MV-4-11 (cell line): ENCODE measurements at regions not wholly inside any gene's neighbourhood (a gene's known extent, or its start where the extent isn't known, plus 50 kb on each side); places are given as distances from the start of the nearest gene placed in this dataset.

Source experiments
- DNase-seq: peaks from one replicate; lab custom pipeline; 2025; lab: John Stamatoyannopoulos, UW

DNA sequence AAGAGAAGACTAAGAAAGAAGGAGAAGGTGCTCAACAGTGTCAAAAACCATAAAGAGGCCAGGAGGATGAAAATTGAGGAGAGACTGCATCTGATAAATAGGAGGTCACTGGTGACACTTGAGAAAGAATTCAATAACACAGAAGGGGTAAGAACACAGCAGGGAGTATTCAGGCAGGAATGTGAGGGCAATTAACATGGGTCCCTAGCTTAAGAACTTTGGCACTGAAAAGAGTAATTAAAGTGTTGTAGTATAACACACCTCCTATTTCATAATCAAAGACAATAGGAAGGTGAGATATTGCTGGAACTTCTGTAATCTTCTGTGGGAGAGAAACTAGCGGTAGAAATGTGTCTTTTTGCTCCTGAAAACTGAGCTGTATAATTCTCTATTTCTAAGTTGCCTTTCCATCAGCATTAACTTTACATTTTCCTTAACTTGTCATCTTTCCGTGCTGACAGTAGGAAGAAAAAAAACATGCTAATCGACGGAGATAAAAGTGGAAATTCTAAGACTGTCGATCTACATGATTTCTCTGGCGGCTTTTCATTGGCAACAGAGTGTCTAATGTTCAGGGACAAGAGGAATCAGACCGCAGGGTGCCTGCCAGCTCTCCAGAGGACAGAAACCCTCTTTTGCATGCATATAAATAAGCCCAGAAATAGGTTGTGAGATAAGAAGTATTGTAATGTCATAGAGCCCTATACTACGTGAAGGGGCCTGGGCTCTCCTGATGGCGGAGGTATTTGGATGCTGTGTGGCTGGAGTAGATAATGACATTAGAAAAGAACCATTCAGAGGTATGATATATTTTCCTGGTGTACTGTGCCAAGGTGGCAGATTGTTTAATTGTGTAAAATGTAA lies 147.9 kb upstream of the GAP43 start:
- no peak for DNase-seq

DNA sequence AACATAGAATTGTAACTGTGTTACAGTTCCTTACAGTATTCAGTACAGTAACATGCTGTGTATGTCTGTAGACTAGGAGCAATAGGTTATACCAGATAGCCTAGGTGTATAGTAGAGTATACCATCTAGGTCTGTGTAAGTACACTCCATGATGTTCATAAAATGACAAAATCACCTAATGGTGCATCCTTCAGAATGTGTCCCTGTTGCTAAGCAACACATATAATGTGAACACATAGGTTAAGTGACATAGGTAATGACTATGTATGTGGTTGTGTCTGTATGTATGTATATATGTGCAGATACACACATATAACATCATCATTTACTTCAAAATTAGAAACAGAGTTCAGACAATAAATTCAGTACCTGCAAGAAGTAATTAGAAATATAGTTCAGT lies 146.8 kb upstream of the GAP43 start:
- no peak for DNase-seq

DNA sequence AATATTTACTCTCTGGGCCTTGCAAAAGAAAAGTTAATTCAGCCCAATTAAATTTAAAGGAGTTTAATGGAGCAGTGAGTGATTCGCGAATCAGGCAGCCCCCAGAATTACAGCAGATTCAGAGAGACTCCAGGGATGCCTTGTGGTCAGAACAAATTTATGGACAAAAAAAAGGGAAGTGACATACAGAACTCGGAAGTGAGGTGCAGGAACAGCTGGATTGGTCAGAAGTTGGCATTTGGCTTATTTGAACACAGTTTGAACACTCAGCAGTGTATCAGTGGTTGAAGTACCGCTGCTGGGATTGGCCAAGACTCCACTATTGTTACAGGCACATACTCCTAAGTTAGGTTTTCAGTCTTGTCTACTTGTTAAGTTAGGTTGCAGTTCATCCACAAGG lies 145.0 kb upstream of the GAP43 start:
- peak; percentile 58 for DNase-seq

DNA sequence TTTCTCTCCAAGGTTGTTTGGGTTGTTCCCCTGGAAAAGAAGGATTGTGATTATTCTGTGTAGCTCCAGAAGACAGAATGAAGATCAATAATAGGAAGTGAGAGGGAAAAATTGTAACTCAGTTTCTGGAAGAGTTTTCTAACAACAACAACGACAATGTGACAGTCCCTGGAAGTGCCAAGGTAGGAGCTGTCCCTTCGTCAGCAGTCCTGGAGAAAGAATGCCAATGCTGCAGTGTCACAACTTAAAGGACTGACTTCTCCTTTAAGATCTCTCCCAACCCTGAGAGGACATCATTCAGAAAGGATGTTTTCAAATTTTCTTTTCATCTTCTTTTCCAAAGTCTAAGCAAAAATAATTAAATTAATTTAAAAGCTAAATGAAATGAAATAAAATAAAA lies 136.4 kb upstream of the GAP43 start:
- DNase-seq, result no peak

DNA sequence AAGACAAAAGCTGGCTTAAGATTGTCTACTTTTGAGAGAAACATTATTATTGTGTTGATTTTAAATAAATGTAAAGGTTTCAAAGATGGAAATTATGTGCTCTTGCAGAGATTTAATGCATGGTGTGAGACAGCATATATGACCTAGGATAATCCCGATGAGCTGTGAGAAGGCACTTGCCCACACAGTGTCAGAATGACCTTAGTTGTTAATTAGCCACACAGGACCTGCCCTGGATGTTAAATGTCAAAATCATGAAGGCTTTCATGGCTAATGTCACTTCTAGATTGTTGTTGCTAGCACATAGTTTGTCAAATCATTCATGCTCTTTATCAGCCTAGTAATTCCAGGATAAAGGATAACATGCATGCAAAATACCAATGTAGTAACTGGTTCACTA lies 135.3 kb upstream of the GAP43 start:
- no peak for DNase-seq

DNA sequence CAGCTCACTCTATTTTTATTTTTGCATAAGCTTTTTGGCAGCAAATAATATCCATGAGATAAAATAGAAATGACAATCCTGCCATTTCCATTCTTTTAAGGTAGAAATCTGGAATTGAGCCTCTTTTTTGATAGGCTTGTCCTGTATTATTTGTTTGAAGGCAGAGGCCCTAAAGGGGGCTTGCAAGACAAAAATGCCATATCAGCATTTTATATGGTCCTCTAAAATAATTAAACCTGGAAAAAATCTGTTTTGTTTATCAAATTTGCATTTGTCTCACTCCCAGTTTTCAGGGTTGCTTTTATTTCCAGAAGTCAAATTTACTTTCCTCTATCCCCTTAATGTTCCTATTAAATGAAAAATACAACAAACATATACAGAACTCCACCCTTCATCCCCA lies 134.9 kb upstream of the GAP43 start:
- no peak for DNase-seq

DNA sequence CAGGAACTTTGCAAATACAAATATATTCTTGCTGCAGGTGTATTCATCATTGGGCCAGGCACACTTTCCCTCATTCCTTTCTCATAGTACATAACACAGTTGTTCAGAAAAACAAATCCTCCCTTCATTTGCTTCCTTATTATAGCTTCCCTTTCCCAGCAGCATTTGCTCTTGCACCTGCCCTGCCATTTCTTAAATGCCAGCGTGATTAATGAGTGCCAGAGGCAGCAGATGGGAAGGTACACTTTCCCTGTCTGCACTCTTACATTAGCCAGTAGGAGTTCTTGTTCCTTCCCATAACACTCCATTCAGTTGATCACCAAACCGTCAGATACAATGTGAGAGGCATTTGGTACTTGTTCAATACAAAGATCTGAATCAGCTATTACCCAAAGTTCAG lies 128.5 kb upstream of the GAP43 start:
- no peak for DNase-seq

DNA sequence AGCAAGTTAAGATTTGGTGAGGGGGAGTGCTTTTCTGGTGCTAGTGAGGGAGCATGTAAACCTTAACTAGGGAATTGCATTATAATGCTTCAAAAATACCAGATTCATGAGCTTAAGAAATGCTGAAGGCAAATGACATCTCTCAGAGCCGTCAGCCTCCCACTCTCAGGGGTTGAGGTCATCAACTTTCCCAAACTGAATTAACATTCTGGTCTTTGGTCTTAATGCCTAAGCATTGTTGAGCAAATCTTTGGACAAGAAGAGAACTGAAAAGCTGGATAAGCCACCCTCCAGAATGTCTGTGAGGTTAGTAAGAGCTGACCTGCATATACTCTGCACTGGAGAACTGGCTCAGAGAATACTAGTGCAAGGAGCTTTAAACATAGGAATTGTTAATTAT lies 124.9 kb upstream of the GAP43 start:
- DNase-seq, result no peak

DNA sequence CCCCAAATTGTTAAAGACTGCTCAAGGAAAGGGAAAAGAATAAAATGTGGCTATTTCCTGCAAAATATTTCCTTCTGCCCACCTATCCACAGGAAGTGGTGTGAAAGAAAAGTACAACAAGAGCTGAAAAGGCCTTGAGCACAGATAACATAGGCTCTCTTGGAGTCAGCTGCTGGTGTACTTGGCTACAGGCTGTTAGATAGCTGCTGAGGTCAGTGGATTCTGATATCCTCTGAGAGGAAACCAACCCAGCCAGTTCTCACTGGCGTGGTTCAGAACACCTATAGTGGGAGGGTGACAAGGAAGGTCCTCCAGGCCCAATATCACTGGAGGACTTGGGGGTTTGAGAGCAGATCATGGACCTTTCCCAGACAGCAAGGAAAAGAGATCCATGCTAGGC lies 124.4 kb upstream of the GAP43 start:
- no peak for DNase-seq

DNA sequence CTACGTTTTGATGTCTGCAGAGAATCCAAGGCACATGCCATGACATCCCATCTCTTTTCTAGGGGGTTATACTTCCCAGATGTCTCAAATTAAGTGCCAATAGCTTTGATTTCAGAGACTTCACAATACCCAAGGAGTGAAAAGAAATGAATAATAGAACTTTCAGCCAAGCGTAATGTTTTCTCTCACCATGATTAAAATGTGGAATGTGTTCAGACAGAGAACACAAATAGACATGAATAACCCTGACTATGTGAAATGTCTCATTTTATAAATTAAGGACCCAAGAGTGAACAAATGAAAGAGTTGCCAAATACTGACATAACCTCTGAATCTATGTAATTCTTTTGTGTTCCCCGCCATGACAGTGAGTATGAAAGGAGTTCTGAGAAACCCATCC lies 123.6 kb upstream of the GAP43 start:
- DNase-seq, result no peak

DNA sequence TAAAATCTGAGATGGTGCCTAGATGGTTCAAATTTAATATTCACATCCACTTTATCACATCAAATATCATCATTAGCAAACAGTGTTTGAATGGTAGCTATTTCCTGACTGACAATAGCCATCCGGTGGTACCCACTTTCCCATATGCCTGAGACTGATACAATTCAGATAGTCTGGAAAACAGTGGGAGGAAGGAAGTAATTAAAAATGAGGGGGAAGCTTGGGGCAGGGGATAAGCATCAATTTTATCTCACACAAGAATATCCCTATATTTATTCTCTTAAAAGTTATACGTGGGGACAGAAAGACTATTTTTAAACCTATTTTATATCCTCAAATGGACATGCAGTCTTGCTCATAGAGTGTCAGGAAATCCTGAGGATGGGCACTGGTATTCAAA lies 122.5 kb upstream of the GAP43 start:
- no peak for DNase-seq

DNA sequence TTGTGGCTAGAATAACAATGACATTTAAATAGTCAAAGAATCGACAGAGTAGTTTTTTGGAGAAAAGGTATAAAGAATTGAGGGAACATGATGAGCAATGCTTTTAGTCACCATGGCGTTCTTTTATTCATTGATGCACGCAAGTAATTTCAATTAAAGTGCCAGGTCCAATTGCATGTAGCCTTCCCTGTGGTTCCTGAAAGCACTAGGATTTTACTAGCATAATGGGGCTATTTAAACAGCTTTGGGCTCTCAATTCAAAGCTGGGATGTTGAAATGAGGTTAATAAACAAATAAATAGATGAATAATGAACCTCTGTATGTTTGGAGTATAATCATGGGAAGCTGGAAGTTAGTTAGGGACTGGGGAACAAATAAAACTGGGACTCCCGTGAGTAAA lies 121.2 kb upstream of the GAP43 start:
- DNase-seq, result no peak

DNA sequence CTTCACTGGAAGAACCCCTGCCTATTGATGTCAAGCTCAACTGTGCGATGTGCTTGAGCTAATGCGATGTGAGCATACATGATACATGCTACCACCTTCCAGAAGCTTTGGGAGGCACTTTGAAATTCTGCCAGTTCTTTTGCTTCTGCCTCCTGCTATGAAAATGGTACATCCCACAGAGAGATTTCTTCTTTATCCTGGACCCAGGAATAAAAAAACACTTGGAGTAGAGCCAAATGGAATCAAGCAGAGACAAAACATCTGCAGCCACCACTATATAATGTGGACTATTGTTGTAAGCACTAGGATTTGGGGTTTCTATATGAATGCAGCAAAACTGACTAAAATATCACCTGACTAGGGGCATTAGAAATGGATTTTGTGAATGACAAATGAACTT lies 119.9 kb upstream of the GAP43 start:
- no peak for DNase-seq

DNA sequence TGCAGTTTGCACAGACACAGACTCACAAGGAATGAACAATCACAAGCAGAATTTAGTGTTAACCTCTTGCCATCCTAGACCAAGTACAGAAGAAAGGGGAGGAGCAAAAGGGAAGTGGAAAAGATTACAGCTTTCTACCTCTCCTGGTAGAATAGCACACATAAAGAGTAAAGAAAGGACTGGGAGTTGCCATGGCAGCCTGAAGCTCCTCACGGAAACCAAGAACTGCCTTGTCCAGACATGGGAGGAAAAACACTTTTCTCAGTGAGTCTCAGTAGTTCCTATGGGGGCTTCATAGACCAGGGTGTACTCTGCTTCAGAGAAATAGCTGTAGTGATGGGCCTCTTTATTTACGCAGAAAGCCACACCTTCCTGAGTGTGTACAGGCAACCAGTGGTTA lies 114.7 kb upstream of the GAP43 start:
- DNase-seq, result no peak

DNA sequence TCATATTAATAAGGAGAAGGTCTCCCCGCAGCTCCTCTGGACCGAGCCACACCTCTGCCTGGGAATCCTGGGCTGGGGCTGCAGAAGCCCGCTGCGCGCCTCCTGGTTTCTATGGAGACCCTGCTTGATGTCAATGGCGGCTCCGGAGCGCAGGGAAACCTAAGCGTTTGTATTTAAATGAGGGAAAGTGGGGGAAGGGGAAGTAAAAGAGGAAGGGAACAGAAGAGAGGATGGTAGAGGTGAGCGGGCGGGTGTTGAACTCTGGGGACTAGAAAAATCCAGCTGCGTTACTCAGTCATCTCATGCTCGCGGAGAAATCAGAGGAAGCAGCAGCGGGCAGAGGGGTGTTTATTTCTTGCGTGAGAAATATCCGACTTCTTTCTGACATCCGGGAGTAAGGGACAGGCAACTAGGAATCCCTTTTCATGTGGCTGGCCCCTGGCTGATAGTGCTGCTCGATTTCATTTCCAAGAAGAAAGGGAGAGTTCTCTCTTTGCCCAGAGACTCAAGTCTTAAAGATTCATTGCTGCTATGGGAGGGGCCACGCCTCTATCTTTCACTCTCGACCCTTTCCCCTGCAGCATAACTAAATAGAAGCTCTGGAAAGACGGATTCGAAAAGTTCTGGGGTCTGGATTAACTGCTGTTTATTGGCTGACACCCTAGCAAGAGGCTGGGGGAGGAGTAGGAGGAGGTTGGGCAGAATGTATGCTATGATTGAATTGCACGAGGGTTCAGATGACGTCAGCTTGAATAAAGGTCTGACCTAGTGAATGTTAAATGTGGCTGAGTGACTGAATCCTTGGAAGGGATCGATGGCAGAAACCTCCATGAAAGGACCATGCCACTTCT lies 110.5 kb upstream of the GAP43 start:
- no peak for DNase-seq

DNA sequence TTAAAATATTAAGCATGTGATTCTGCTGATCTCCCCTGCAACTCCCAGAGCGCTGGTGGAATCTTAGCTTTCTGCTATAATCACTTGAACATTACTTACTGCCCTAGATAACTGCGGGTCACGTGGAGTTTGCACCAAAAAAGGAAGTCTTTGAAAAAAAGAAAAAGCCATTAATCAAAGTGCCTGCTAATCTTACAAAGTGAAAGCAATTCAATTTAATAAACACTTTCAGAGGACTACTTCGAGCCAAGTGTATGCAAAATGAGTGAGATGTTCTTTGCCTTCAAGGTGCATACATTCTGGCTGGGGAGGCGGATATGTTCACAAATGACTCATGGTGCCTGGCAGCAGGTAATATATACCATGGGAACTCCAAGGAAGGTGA lies 109.9 kb upstream of the GAP43 start:
- DNase-seq, result no peak

DNA sequence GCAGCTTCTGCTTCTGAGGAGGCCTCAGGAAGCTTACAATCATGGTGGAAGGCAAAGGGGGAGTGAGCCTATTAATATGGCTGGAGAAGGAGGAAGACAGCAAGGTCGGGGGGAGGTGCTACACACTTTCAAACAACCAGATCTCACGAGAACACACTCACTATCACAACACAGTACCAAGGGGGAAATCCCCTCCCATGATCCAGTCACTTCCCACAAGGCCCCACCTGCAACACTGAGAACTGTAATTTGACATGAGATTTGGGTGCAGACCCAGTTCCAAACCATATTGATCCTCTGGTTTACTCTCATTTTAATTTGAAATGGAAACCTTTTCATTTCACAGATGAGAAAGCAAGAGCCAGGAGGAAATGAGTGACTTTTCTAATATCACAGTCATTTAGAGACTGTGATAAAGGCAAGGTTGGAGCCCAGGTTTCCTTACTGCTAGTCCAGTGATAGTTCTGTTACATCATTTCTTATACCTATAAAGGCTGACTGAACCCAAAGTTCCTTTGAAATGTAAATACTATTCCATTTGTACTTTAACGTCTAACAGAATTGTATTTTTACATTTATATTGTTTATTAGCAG lies 105.8 kb upstream of the GAP43 start:
- no peak for DNase-seq

DNA sequence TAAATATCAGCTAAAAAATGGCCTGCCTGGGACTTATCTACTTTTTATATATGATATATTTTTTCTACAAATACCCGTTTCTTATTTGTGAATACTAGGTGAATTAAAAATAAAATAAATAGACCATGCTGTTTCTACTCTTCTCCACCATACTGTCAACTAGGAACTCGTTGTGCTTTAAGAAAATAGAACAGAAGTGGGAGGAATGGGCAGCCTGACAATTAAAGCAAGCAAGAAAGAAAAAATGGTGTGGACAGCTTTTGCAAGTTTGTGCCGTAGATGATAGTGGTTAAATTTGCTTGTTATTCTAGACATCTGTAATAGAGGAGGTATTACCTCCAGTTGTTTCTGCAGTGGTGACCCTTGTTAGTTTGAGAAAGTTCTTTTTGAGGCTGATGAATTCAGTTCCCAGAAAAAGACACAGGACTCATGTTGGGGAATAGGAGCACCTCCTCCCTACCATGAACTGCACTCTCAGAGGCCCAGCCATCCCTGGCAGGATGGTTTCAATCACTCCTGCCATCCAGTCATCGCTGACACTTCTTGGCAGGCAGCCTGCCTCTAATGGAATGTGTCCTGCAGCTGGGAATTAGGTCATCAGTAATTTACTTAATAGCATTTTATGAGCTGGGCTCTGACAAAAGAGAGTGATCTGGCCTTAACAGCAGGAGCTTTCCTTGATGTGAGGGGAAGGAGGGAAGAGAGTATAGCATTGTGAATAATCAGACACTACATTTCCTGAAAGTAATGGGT lies 105.0 kb upstream of the GAP43 start:
- no peak for DNase-seq

DNA sequence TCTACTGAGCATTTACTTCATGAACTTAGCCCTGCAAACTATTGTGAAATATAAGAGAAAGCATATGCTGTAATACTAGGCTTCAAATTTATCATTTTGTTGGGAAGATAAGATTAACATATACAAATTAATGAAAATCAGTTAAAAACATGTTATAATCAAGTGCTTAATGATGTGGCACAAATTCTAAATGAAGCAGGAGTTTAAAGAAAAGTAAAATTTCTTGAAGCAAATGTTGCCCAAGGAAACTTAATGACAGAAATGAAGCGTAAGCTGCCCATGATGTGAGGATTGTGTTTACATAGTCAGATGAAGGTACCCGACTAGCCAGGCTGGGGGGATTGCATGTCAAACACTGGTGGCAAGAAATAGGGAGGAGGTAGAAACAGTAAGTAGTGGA lies 103.1 kb upstream of the GAP43 start:
- no peak for DNase-seq

DNA sequence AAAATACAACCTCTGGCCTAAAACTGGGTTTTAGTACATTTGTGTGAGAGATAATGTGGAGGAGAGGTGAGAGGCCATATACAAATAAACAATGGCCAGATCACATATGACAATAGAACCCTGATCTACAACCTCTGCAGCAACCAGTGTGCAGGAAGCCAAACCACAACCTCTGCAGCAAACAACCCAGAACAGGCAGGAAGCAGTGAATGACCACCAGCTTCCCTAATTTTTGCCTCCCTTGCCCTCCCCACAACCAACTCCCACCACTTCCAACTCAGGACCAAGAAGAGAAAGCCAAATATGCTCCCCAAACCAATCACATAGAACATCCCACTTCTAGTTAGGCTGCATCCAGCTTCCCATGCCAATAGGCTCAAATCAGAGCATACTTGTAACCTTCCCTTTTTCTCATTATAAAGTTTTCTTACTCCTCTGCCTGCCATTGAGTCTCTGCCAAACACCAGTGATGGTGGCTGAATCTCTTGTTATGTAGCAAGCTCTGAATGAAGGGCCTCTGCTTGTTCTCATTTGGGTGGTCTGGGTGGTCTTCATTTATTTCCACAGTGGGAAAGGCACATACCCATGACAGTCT lies 102.6 kb upstream of the GAP43 start:
- no peak for DNase-seq

DNA sequence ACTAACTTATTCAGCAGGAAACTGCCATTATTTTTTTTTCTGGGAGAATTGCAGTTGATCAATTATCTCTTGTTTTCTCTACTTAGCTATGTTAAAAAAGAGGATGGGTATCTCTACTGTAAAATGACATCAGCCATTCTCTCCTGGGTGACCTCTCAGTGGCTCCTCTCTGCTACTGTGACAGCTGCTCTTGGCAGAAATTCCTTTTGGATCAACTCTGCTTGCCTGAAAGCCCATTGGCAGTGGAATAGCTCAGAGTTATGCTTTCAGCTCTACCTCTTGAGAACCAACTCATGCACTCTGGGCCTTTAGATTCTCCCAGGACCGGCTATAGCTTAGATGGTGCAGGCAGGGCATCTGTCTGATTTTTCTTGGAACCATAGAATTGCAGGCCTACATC lies 99.9 kb upstream of the GAP43 start:
- no peak for DNase-seq

DNA sequence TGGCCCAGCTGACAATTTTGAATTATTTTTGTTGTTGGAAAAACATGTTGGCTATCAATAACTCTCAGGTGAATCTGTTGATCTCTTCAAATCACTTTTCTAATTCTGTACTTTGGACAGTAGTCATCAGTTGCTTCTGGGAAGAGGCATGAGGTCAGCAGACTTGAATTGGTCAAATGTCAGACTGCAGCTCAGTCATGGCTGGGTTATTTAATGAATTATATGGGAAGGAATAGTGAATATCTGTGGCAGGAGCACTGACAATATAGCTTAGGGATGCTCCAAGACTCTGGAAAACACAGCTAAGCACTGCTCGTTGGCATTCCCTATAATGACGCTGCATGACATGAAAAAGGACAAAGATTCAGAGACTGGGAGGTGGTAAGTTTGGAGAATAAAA lies 98.8 kb upstream of the GAP43 start:
- no peak for DNase-seq
